SJCRH30 (cell line): ENCODE measurements at regions not wholly inside any gene's neighbourhood (a gene's known extent, or its start where the extent isn't known, plus 50 kb on each side); places are given as distances from the start of the nearest gene placed in this dataset.

Source experiments
- DNase-seq, 2 experiments: peaks; one replicate each; pipeline ENCODE4 v3.0.0-alpha.2; 2015 to 2020
- H3K27ac ChIP-seq: fragments of 250-450 bp; sonication (Bioruptor Pico); 2 replicates; pipeline ENCODE4 v1.5.1; 2020; ENCODE audit warnings: mild to moderate bottlenecking, moderate library complexity
- H3K27me3 ChIP-seq: fragments of 250-450 bp; sonication (Bioruptor Pico); 2 replicates; pipeline ENCODE4 v1.5.1; 2020; ENCODE audit warnings: mild to moderate bottlenecking, moderate library complexity
- H3K36me3 ChIP-seq: fragments of 250-450 bp; sonication (Bioruptor Pico); 2 replicates; pipeline ENCODE4 v1.5.1; 2020; ENCODE audit warnings: mild to moderate bottlenecking, moderate library complexity
- H3K4me1 ChIP-seq: fragments of 250-450 bp; sonication (Bioruptor Pico); 2 replicates; pipeline ENCODE4 v1.5.1; 2020; ENCODE audit warnings: mild to moderate bottlenecking, moderate library complexity
- H3K4me3 ChIP-seq: fragments of 250-450 bp; sonication (Bioruptor Pico); 2 replicates; pipeline ENCODE4 v1.5.1; 2020; ENCODE audit warnings: mild to moderate bottlenecking, moderate library complexity
- H3K9me3 ChIP-seq: fragments of 250-450 bp; sonication (Bioruptor Pico); replicated peaks from 2 replicates; pipeline ENCODE4 v1.5.1; 2020; ENCODE audit warnings: mild to moderate bottlenecking, moderate library complexity

DNA sequence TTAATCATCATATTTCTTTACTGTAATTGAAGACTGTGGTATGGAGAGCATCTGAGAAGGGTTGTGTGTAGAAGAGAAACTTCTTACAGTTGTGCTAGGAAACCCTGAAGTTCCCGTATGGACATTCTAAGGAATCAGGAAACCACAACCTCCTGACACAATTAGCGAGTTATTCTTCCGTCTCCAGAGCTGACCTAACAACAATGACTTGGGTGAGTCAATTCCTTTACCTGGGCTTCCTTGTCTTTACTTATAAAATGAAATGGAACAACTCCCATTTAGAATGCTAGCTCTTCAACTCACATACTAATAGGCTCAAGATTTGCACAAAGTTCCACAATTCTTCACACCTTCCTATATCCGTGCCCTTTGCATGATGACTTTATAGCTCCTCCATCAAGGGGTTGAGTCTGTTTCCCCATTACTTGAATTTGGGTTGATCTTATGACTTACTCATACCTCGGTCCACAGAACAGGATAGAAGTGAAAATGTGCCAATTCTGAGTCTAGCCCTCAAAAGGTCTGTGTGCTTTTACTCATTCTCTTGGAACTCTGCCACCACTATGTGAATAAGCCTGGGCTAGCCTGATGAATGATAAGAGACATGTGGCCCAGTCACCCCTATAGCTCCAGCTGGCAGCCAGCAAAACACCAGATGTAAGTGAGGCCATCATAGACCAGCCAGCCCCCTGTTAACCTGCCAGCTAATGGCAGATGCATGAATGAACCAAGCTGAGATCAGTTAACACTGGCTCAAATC is 459.4 kb downstream of the ETNK1 start:
- H3K4me3 ChIP-seq = no peak overlapping the region
- DNase-seq = peak; percentile 34 to 44

GRCh38 chr12:23088594-23088993 is 463.6 kb downstream of the ETNK1 start:
- Histone ChIP-seq H3K36me3 (no peaks in the 10 kb centered on the region), H3K9me3 (0 out of 2 replicates have a peak, but pooled peaks cover 3% of the 10 kb centered on the region), H3K27ac (no peak overlapping the region), H3K4me1 (no peaks in the 10 kb centered on the region), H3K4me3 (no peak overlapping the region), H3K27me3 (no peaks in the 10 kb centered on the region)
- no peak for DNase-seq

More for the DNA sequence above, 459.4 kb downstream of the ETNK1 start:
- Histone ChIP-seq H3K9me3 (0 out of 2 replicates have a peak, but pooled peaks cover 3% of the 10 kb centered on the region), H3K4me1 (no peaks in the 10 kb centered on the region), H3K36me3 (no peaks in the 10 kb centered on the region), H3K27me3 (no peaks in the 10 kb centered on the region), H3K27ac (no peak overlapping the region)

- H3K4me3 ChIP-seq = no peak overlapping the region
- H3K4me1 ChIP-seq = no peaks in the 10 kb centered on the region
- H3K36me3 ChIP-seq = no peaks in the 10 kb centered on the region
- no peaks in the 10 kb centered on the region for H3K27me3 ChIP-seq
- H3K27ac ChIP-seq = no peak overlapping the region
- no peak for DNase-seq
- 0 out of 2 replicates have a peak, but pooled peaks cover 3% of the 10 kb centered on the region for H3K9me3 ChIP-seq
Observed at GRCh38 chr12:23093488-23093887, 468.5 kb downstream of the ETNK1 start.

DNA sequence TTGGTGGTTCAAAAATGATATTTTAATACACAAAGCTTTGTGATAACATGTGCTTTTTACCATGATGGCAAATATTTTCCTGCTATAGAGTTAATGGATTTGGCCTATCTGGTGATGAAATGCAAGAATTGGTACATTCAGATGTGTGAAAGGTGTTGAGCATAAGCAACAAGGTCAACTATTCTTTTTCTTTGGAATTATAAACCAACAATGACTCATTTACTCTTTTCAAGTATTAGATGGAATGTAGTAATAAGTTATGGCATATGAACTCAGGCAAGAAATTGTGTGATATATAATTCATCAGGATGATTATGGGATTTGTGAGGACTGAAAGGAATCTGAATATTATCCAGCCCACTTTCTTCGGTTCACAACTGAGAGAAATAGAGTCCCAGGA is 471.4 kb downstream of the ETNK1 start:
- H3K27ac ChIP-seq = no peak overlapping the region
- H3K36me3 ChIP-seq = no peaks in the 10 kb centered on the region
- no peaks in the 10 kb centered on the region for H3K27me3 ChIP-seq
- H3K4me3 ChIP-seq = no peak overlapping the region
- no peak for DNase-seq
- H3K9me3 ChIP-seq = no peaks in the 10 kb centered on the region
- H3K4me1 ChIP-seq = no peaks in the 10 kb centered on the region

- no peaks in the 10 kb centered on the region for H3K9me3 ChIP-seq
- no peak overlapping the region for H3K4me3 ChIP-seq
- H3K27ac ChIP-seq = no peak overlapping the region
- DNase-seq = no peak
- H3K4me1 ChIP-seq = no peaks in the 10 kb centered on the region
- H3K27me3 ChIP-seq = no peaks in the 10 kb centered on the region
- H3K36me3 ChIP-seq = no peaks in the 10 kb centered on the region
Observed at GRCh38 chr12:23098110-23098509, 473.1 kb downstream of the ETNK1 start.

DNA sequence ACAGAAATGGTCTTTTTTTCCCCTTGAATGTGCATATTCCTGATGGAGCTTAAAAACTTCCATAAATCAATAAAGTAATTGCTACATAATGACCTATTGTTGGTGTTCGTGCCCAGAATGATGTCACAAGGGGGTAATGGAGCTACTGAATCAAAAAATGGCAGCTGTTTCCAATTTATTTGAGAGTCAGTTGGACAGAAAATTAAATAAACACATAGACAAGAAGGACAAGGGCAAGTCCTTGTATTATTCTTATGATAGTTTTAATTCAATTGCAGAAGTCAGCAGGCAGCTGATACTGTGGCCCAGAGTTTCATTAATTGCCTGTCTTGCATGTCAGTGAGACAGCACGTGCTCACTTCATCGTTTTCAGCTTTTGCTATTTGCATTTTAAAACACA is 473.5 kb downstream of the ETNK1 start:
- H3K27ac ChIP-seq = no peak overlapping the region
- DNase-seq = no peak
- H3K36me3 ChIP-seq = no peaks in the 10 kb centered on the region
- H3K9me3 ChIP-seq = no peaks in the 10 kb centered on the region
- no peaks in the 10 kb centered on the region for H3K4me1 ChIP-seq
- no peaks in the 10 kb centered on the region for H3K27me3 ChIP-seq
- H3K4me3 ChIP-seq = no peak overlapping the region

DNA sequence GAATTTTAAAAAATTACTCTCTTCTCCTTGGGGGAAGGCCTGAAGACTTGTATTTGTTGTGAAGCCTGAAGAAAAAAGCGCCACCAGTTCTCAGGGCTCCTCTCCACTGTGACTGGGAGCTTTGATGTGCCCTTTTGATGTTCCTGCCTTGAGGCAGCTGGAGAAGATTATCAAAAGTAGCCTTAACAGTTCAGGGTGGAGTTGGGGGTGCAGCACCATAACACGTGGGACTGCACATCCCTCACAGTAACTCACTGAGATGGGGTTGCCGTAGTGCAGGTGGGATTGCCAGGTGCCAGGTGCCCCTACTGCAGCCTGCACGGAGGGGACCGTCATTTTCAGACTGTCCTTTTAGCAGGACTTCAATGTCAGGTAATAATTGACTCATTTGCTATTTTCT is 474.1 kb downstream of the ETNK1 start:
- Histone ChIP-seq H3K4me1 (no peaks in the 10 kb centered on the region), H3K27ac (no peak overlapping the region), H3K9me3 (no peaks in the 10 kb centered on the region), H3K4me3 (no peak overlapping the region), H3K27me3 (no peaks in the 10 kb centered on the region), H3K36me3 (no peaks in the 10 kb centered on the region)
- DNase-seq = no peak

- Histone ChIP-seq H3K36me3 (no peaks in the 10 kb centered on the region), H3K27me3 (no peaks in the 10 kb centered on the region), H3K4me3 (no peak overlapping the region), H3K4me1 (no peaks in the 10 kb centered on the region), H3K27ac (no peak overlapping the region), H3K9me3 (no peaks in the 10 kb centered on the region)
- DNase-seq = no peak
Observed at GRCh38 chr12:23099604-23100003, 474.6 kb downstream of the ETNK1 start.

- Histone ChIP-seq H3K4me1 (no peaks in the 10 kb centered on the region), H3K36me3 (no peaks in the 10 kb centered on the region), H3K27ac (no peak overlapping the region), H3K4me3 (no peak overlapping the region), H3K27me3 (no peaks in the 10 kb centered on the region), H3K9me3 (no peaks in the 10 kb centered on the region)
- no peak for DNase-seq
Observed at GRCh38 chr12:23108957-23109356, 484.0 kb downstream of the ETNK1 start.

DNA sequence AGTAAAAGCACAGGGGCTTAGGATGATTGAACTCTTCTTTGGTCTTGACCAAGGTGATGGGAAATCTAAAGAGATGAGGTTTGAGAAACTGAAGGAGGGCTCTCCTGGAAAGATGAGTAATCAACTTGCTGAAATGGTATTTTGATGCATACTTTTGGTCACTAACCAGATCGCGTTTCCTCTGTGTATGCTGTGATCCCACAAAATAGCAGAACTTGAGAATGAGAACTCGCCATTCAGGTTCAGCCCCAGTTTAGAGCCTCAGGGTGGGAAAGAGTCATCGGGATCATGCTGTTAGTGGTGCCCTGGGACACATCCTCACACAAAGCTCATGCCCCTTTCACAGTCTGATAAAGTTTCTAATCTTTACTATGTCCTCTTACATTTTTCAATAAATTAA is 488.8 kb downstream of the ETNK1 start:
- H3K27ac ChIP-seq = no peak overlapping the region
- DNase-seq = no peak
- H3K4me3 ChIP-seq = no peak overlapping the region
- no peaks in the 10 kb centered on the region for H3K4me1 ChIP-seq
- no peaks in the 10 kb centered on the region for H3K36me3 ChIP-seq
- no peaks in the 10 kb centered on the region for H3K9me3 ChIP-seq
- no peaks in the 10 kb centered on the region; the same call in 1 of the 2 replicates for H3K27me3 ChIP-seq

- no peaks in the 10 kb centered on the region for H3K36me3 ChIP-seq
- DNase-seq = no peak
- H3K4me3 ChIP-seq = no peak overlapping the region
- no peaks in the 10 kb centered on the region for H3K9me3 ChIP-seq
- no peaks in the 10 kb centered on the region; the same call in 1 of the 2 replicates for H3K27me3 ChIP-seq
- no peak overlapping the region for H3K27ac ChIP-seq
- H3K4me1 ChIP-seq = no peaks in the 10 kb centered on the region
Observed at GRCh38 chr12:23115984-23116383, 491.0 kb downstream of the ETNK1 start.

GRCh38 chr12:23126794-23127193 is 501.8 kb downstream of the ETNK1 start:
- H3K9me3 ChIP-seq = no peaks in the 10 kb centered on the region
- H3K27me3 ChIP-seq = no peaks in the 10 kb centered on the region
- no peaks in the 10 kb centered on the region for H3K4me1 ChIP-seq
- H3K36me3 ChIP-seq = no peaks in the 10 kb centered on the region
- H3K27ac ChIP-seq = no peak overlapping the region
- no peak overlapping the region for H3K4me3 ChIP-seq
- no peak for DNase-seq

DNA sequence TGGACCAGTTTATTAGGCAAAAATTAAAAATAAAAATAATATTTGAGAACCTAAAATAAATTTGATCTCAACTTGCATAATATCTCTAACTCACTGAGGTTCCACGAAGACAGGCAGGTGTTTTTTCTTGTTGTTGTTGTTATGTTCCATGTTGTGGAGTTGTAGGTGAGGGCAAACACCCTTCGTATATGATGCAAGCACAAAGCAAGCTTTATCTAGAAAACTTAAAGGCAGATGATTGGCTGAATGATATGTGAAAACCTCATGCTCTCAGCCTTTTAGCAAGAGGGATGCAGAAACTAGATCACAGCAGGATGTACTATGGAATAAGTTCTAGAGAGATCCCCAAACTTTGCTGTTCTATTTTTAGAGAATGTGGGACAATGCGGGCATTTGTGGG is 502.7 kb downstream of the ETNK1 start:
- Histone ChIP-seq H3K4me3 (no peak overlapping the region), H3K9me3 (no peaks in the 10 kb centered on the region), H3K36me3 (no peaks in the 10 kb centered on the region), H3K27me3 (no peaks in the 10 kb centered on the region), H3K27ac (no peak overlapping the region), H3K4me1 (no peaks in the 10 kb centered on the region)
- no peak for DNase-seq

DNA sequence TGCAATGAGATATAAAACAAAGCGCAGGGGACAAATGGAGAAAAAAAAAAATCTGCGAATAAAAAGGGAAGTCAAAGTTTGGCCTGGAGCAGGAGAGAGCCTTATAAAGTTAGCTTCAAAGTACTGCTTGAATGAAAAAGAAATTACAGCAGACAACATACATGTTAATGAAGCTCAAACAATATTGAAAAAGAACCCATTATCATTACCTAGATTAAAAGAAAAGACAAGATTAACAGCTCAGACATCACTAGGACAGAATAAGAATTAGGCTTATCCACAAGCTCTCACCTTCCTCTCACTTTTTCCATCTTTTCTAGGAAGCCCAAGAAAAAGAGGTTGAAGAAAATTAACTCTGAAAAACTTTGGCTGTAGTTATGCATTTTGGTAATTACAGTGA is 503.5 kb downstream of the ETNK1 start:
- no peak for DNase-seq
- Histone ChIP-seq H3K9me3 (no peaks in the 10 kb centered on the region), H3K4me1 (no peaks in the 10 kb centered on the region), H3K4me3 (no peak overlapping the region), H3K27ac (no peak overlapping the region), H3K36me3 (no peaks in the 10 kb centered on the region), H3K27me3 (no peaks in the 10 kb centered on the region)

GRCh38 chr12:23132357-23132756 is 507.4 kb downstream of the ETNK1 start:
- no peak overlapping the region for H3K27ac ChIP-seq
- no peak overlapping the region for H3K4me3 ChIP-seq

DNA sequence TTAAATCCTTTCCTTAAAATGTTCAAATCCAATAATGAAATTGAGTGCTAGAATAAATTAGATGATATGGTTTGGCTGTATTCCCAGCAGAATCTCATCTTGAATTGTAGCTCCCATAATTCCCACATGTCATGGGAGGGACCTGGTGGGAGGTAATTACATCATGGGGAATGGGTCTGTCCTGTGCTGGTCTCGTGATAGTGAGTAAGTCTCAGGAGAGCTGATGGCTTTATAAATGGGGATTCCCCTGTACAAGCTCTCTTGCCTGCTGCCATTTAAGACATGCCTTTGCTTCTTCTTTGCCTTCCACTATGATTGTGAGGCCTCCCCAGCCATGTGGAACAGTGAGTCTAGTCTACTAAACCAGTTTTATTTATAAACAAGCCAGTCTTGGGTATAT is 508.5 kb downstream of the ETNK1 start:
- Histone ChIP-seq H3K36me3 (no peaks in the 10 kb centered on the region), H3K27ac (no peak overlapping the region), H3K9me3 (no peaks in the 10 kb centered on the region), H3K4me1 (no peaks in the 10 kb centered on the region), H3K4me3 (no peak overlapping the region), H3K27me3 (no peaks in the 10 kb centered on the region)
- DNase-seq = no peak

More at GRCh38 chr12:23132357-23132756, 507.4 kb downstream of the ETNK1 start:
- Histone ChIP-seq H3K36me3 (no peaks in the 10 kb centered on the region), H3K27me3 (no peaks in the 10 kb centered on the region), H3K9me3 (no peaks in the 10 kb centered on the region), H3K4me1 (no peaks in the 10 kb centered on the region)
- no peak for DNase-seq
